Retinal pigment epithelial cell (primary cell): ENCODE measurements at regions not wholly inside any gene's neighbourhood (a gene's known extent, or its start where the extent isn't known, plus 50 kb on each side); places are given as distances from the start of the nearest gene placed in this dataset.

Experiments used
- DNase-seq: peaks from one replicate; pipeline ENCODE4 v3.0.0-alpha.2; 2010; ENCODE audit warnings: low read depth
- H3K4me3 ChIP-seq: 2 replicates; pipeline ENCODE4 v1.5.1; 2011; ENCODE audit warnings: mild to moderate bottlenecking, low read length, control low read depth, moderate library complexity
- TF ChIP-seq, protein P1 (sequence below): conservative IDR thresholded peaks from 2 replicates; pipeline ENCODE4 v1.5.1; 2011; ENCODE audit warnings: low read depth, low read length, control low read depth, inconsistent platforms

DNA sequence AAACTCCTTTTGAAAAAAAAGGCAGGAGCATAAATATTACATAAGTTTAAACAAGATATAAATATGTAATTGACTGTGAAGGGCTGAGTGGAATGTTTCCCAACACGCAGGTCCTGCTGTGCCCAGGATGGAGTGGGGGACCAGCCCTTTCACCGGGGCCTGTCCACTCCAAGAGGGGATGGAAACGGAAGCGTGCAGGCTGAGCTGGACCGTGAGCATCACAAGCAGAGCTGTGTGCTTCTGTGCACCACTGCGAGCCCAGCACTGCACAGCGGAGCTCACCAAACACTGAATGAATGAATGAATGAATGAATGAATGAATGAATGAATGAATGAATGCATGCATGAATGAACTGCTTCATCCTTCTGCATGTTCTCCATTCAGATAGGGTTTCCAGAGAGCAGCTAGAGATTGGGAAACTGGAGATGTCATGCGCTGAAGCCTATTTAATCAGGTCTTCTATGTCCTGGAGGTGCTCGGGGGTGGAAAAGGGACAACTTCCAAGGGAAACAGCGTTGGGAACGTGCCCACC, 157.7 kb downstream of the ANKRD60 start:
- TF ChIP-seq, protein P1, sequence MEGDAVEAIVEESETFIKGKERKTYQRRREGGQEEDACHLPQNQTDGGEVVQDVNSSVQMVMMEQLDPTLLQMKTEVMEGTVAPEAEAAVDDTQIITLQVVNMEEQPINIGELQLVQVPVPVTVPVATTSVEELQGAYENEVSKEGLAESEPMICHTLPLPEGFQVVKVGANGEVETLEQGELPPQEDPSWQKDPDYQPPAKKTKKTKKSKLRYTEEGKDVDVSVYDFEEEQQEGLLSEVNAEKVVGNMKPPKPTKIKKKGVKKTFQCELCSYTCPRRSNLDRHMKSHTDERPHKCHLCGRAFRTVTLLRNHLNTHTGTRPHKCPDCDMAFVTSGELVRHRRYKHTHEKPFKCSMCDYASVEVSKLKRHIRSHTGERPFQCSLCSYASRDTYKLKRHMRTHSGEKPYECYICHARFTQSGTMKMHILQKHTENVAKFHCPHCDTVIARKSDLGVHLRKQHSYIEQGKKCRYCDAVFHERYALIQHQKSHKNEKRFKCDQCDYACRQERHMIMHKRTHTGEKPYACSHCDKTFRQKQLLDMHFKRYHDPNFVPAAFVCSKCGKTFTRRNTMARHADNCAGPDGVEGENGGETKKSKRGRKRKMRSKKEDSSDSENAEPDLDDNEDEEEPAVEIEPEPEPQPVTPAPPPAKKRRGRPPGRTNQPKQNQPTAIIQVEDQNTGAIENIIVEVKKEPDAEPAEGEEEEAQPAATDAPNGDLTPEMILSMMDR, result no peak
- no peak overlapping the region for H3K4me3 ChIP-seq
- no peak for DNase-seq

DNA sequence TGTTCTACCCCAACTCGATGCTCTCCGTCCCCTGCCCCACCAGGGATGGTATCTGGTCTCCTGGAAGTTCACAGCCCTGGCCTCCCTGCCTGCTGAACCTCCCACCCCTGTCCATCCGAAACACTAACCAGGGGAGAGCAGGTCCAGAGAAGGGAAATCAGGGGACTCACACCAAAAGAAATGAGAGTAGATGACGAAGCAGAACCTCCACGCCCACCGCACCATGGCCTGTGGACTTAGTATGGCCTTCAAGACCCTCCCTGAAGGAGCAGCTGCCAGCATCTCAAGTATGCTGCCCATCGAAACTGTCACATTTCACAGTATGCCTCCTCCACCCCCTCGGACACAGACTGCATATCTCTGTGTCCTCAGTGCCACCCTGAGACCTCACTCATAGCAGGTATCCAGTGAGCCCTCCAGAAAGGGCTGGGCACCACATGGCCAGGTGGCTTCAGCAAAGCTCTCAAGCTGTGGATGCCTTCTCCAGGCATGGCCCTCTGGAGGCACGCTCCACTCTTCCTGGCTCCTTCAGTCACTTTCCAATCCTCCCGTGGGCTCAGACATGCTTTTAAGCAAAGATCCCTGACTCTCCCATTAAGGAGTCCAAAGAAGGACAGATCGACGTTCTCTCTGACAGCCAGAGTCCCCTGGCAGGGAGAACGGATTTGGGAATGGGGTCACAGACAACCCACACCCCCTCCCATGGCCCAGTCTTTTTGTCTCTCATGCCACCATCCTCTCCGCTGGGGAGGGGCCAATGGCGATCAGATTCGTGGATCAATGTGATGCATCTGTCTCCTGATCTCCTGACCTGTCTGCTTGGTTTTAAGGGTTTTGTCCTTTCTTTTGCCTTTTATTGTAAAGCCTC, 158.4 kb downstream of the ANKRD60 start:
- TF ChIP-seq, protein P1, result no peak
- no peak overlapping the region for H3K4me3 ChIP-seq
- DNase-seq, result no peak

DNA sequence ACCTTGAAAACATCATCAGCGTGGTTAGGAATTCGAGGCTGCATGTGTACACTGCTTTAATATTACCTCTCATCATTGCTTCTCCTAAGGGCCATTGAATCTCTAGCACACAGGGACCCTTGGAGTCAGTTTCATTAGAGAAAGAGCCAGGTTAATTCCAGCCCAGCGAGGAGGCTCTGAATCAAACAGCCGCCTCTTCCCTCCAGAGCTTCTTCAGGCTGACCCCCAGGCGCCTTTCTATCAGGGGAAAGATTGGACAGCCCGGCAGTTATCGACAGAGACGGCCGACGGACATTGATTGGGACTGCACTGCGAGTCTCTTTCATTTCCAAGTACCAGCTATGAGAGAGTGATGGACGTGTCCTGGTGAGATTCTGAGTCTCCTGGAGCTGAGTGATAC, 159.2 kb downstream of the ANKRD60 start:
- no peak overlapping the region for H3K4me3 ChIP-seq
- TF ChIP-seq, protein P1, result no peak
- no peak for DNase-seq

DNA sequence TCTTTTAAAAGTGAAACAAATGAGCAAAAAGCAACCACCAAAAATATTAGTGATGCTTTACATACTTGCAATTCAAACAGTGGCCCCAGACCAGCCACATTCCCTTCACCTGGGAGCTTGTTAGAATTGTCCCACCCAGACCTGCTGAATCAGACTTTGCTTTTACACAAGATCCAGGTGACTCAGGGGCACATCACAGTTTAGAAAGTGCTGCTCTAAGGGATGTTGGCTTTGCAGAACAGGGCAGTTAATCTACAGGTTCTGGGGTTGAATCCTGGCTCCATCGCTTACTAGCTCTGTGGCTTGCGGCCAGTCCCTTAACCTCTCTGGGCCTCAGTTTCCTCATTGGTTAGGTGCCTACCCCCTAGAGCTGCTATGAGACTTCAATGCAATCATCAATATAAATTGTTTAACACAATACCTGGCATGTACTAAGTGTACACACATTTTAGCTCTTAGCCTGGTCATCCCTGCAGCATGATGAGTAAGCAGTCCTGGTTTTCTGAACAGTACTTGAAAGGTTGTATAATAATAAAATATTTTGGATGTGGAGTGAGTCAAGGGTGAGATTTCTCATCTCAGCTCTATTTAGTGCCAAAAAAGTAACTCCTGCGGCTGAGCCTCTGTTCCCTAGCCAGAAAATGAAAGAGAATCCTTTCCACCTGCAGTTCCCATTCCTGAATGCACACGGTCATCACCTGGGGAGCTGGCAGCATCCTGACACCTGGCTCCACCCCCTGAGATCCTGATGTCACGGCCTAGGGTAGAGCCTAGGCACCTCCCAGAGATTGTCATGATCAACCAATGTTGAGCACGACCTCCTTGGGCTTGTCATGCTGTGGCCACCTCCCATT, 162.7 kb downstream of the ANKRD60 start:
- TF ChIP-seq, protein P1, result no peak
- no peak overlapping the region for H3K4me3 ChIP-seq
- DNase-seq, result no peak

DNA sequence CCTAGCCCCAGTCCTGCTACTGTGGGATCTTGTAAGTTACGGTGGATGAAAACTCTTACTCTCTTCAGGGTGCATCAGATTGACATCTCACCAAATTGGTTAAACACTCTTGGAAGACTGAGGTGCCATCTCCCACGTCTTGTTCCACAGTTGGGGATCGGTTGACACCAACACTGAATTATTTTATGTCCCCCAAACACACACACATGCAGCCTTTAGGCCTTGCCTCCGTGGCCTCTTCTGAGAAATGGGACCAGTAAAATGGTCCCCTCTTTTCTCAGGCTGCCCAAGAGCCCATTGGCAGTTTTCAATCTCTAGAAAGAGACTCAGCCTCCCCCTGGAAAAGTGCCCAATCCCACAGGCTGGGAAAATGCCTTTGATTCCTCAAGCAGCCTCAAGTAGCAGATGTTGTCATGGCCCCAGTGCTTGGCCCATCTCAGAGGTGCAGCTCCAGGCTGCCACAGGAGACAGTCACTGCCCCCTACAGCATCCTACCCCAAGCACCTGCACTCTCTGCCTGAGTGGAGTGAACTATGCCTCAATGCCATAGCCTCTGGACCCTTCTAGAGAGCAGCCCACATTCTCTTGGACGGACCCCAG, 163.9 kb downstream of the ANKRD60 start:
- TF ChIP-seq, protein P1, result no peak
- no peak overlapping the region for H3K4me3 ChIP-seq
- no peak for DNase-seq

DNA sequence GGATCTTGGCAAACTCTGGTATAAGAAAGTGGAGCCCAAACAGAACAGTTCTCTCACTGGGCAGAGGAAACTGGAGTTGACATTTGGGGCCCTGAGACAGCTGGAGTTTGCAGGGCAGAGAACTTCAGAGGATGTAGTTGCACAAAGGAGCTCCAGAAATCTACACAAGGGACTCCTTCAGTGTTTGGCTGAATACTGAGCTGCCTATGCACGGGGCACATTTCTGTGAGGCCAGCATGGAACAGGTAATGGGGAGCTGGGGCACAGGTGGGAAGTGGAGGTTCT, 169.3 kb downstream of the ANKRD60 start:
- no peak for DNase-seq
- no peak overlapping the region for H3K4me3 ChIP-seq
- TF ChIP-seq, protein P1, result no peak
